Motor neuron (in vitro differentiated cells): ENCODE measurements at regions not wholly inside any gene's neighbourhood (a gene's known extent, or its start where the extent isn't known, plus 50 kb on each side); places are given as distances from the start of the nearest gene placed in this dataset.

ENCODE experiments used
- ATAC-seq, 8 experiments: fragments of 200-7000 bp; cut with Tn5 transposase; replicated peaks in 6 of 8; 2 replicates each; pipeline ENCODE4 v1.8.0; 2021; ENCODE audit warnings: mild to moderate bottlenecking in 8 of 8, moderate library complexity in 8 of 8
- H3K27ac ChIP-seq, 2 donors: fragments of 250-450 bp; sonication (Bioruptor Pico); 2 replicates each; pipeline ENCODE4 v1.9.0; 2021; ENCODE audit warnings: antibody characterized with exemption in 2 of 2, mild to moderate bottlenecking in 2 of 2, moderate library complexity in 1 of 2
- H3K4me1 ChIP-seq, 2 donors: fragments of 250-450 bp; sonication (Bioruptor Pico); replicated peaks in 1 of 2; 2 replicates each; pipeline ENCODE4 v1.6.1; 2021; ENCODE audit warnings: antibody characterized with exemption in 2 of 2, mild to moderate bottlenecking in 2 of 2, moderate library complexity in 1 of 2
- H3K4me3 ChIP-seq, 5 donors: fragments of 250-450 bp; sonication (Bioruptor Pico); 2 replicates each; pipeline ENCODE4 v1.9.0; 2021; ENCODE audit warnings: antibody characterized with exemption in 5 of 5, mild to moderate bottlenecking in 5 of 5, moderate library complexity in 4 of 5
- WGBS, 10 experiments: fragments of 450-650 bp; shearing (Covaris generic); methylation state at CpG; one replicate each; pipeline ENCODE4 v1.0.0; 2022; 5-methylcytosine and 5-hydroxymethylcytosine counted together
- in situ Hi-C, 9 experiments: fragments of 400-800 bp; cut with MboI; loops; one replicate each; pipeline ENCODE4 v1.15.0; 2021; ENCODE audit warnings: low sequenced_read_pairs in 9 of 9, low pct_unique_long_range_greater_than_20kb in 2 of 9; ENCODE audit not compliant: unreplicated experiment in 9 of 9

- in situ Hi-C loops: no loop called here
- Histone ChIP-seq H3K27ac (peak overlapping the region; percentile 17 to 97), H3K4me3 (no peak overlapping the region), H3K4me1 (peaks cover 43 to 62% of the 10 kb centered on the region in 2 donors)
- WGBS, 10 experiments: 10 to 89% (median 80%) methylated on average over 1 to 6 of the region's 12 CpGs; no CpG with 5 or more reads in 4 of the 10 experiments
- no peak for ATAC-seq
These were observed 76.7 kb downstream of the TRIM29 start for GRCh38 chr11:120061036-120061760.

GRCh38 chr11:120060512-120060911, 77.4 kb downstream of the TRIM29 start:
- H3K27ac ChIP-seq: no peak overlapping the region
- no peak overlapping the region for H3K4me3 ChIP-seq
- WGBS, 10 experiments: 15 to 94% (median 86%) methylated on average over 2 to 4 of the region's 7 CpGs; no CpG with 5 or more reads in 3 of the 10 experiments
- in situ Hi-C loops: no loop called here
- peaks cover 43 to 60% of the 10 kb centered on the region in 2 donors for H3K4me1 ChIP-seq
- no peak for ATAC-seq

GRCh38 chr11:120058931-120059330, 79.0 kb downstream of the TRIM29 start:
- H3K4me3 ChIP-seq: no peak overlapping the region
- in situ Hi-C loops: no loop called here
- no peak for ATAC-seq
- WGBS, 10 experiments: 0 to 96% (median 90%) methylated on average over 1 to 4 of the region's 4 CpGs; no CpG with 5 or more reads in 3 of the 10 experiments
- H3K4me1 ChIP-seq: peaks cover 47 to 55% of the 10 kb centered on the region in 2 donors
- H3K27ac ChIP-seq: no peak overlapping the region

GRCh38 chr11:120057595-120058581, 80.0 kb downstream of the TRIM29 start:
- peak in 7 of 8 experiments; percentile 26 to 96 (median 58) for ATAC-seq
- peak overlapping the region; percentile 32 to 67 for H3K27ac ChIP-seq
- H3K4me1 ChIP-seq: peaks cover 37 to 48% of the 10 kb centered on the region in 2 donors
- in situ Hi-C loops: no loop called here
- WGBS, 10 experiments: 20 to 100% (median 39%) methylated on average over 1 to 5 of the region's 18 CpGs; no CpG with 5 or more reads in 1 of the 10 experiments
- H3K4me3 ChIP-seq: no peak overlapping the region

- ATAC-seq: no peak
- 79 to 86% (median 80%) methylated on average over 2 to 4 of the region's 4 CpGs; no CpG with 5 or more reads in 7 of the 10 experiments for WGBS, 10 experiments
- no peak overlapping the region for H3K4me3 ChIP-seq
- H3K4me1 ChIP-seq: peaks cover 28 to 40% of the 10 kb centered on the region in 2 donors
- no peak overlapping the region for H3K27ac ChIP-seq
- in situ Hi-C loops: no loop called here
These were observed 80.9 kb downstream of the TRIM29 start for GRCh38 chr11:120057028-120057330.

- Histone ChIP-seq H3K27ac (no peak overlapping the region), H3K4me3 (no peak overlapping the region), H3K4me1 (peaks cover 25 to 35% of the 10 kb centered on the region in 2 donors)
- no peak for ATAC-seq
- 80 to 100% (median 90%) methylated on average over 1 to 5 of the region's 10 CpGs; no CpG with 5 or more reads in 3 of the 10 experiments for WGBS, 10 experiments
- in situ Hi-C loops: no loop called here
These were observed 81.4 kb downstream of the TRIM29 start for GRCh38 chr11:120056301-120057027.

- Histone ChIP-seq H3K4me1 (peaks cover 20 to 27% of the 10 kb centered on the region in 2 donors), H3K27ac (no peak overlapping the region), H3K4me3 (no peak overlapping the region)
- in situ Hi-C loops: no loop called here
- peak in 1 of 8 experiments; percentile 30 for ATAC-seq
These were observed 82.3 kb downstream of the TRIM29 start for GRCh38 chr11:120055646-120056045.

GRCh38 chr11:120054753-120055045, 83.2 kb downstream of the TRIM29 start:
- in situ Hi-C loops: no loop called here
- H3K4me3 ChIP-seq: no peak overlapping the region
- no peak overlapping the region for H3K27ac ChIP-seq
- 43 to 100% (median 90%) methylated on average over 1 to 2 of the region's 4 CpGs; no CpG with 5 or more reads in 5 of the 10 experiments for WGBS, 10 experiments
- no peak for ATAC-seq
- H3K4me1 ChIP-seq: peaks cover 20 to 27% of the 10 kb centered on the region in 2 donors

GRCh38 chr11:120054016-120054752, 83.7 kb downstream of the TRIM29 start:
- peaks cover 20 to 25% of the 10 kb centered on the region in 2 donors for H3K4me1 ChIP-seq

GRCh38 chr11:120052196-120052775, 85.6 kb downstream of the TRIM29 start:
- in situ Hi-C loops: no loop called here
- no peak overlapping the region for H3K27ac ChIP-seq
- ATAC-seq: no peak
- peaks cover 5 to 6% of the 10 kb centered on the region in 2 donors for H3K4me1 ChIP-seq
- 20 to 100% (median 94%) methylated on average over 1 to 4 of the region's 6 CpGs; no CpG with 5 or more reads in 5 of the 10 experiments for WGBS, 10 experiments
- H3K4me3 ChIP-seq: no peak overlapping the region

More at GRCh38 chr11:120054016-120054752, 83.7 kb downstream of the TRIM29 start:
- Histone ChIP-seq H3K27ac (no peak overlapping the region), H3K4me3 (no peak overlapping the region)
- no peak for ATAC-seq
- WGBS, 10 experiments: 0 to 100% (median 47%) methylated on average over 1 to 3 of the region's 3 CpGs; no CpG with 5 or more reads in 3 of the 10 experiments
- in situ Hi-C loops: no loop called here

GRCh38 chr11:120044011-120044675, 93.8 kb downstream of the TRIM29 start:
- Histone ChIP-seq H3K27ac (no peak overlapping the region), H3K4me1 (peaks cover 3 to 4% of the 10 kb centered on the region in 2 donors), H3K4me3 (no peak overlapping the region)
- in situ Hi-C loops: no loop called here
- ATAC-seq: peak in 2 of 8 experiments; percentile 16 to 55
- WGBS, 10 experiments: 29 to 100% (median 92%) methylated on average over 1 of the region's 1 CpG; no CpG with 5 or more reads in 1 of the 10 experiments
